GM18873 (cell line): ENCODE measurements at regions not wholly inside any gene's neighbourhood (a gene's known extent, or its start where the extent isn't known, plus 50 kb on each side); places are given as distances from the start of the nearest gene placed in this dataset.
"Not testable (repeated sequence)": the region's sequence is repeated elsewhere in the genome, so short reads cannot be mapped to it uniquely, and the experiment has no call there.

Source experiments
- ATAC-seq: cut with Tn5 transposase; IDR thresholded peaks from one replicate; pipeline ENCODE4 v1.9.1; 2021; ENCODE audit warnings: mild to moderate bottlenecking, moderate library complexity, moderate number of reproducible peaks; ENCODE audit not compliant: unreplicated experiment, low FRiP score

GRCh38 chr3:18086078-18086477, 339.1 kb downstream of the SATB1 start:
- ATAC-seq, result no peak

- no peak for ATAC-seq
These were observed 339.7 kb downstream of the SATB1 start for GRCh38 chr3:18085429-18085828.

GRCh38 chr3:18083273-18083590, 340.8 kb upstream of the TBC1D5 start:
- ATAC-seq, result not testable (repeated sequence)

- ATAC-seq, result no peak
These were observed 340.3 kb upstream of the TBC1D5 start for GRCh38 chr3:18082551-18083272.

- ATAC-seq, result no peak
These were observed 337.8 kb upstream of the TBC1D5 start for GRCh38 chr3:18080198-18080689.

GRCh38 chr3:18079739-18080138, 337.3 kb upstream of the TBC1D5 start:
- ATAC-seq, result no peak

- ATAC-seq, result no peak
These were observed 336.6 kb upstream of the TBC1D5 start for GRCh38 chr3:18079062-18079461.

GRCh38 chr3:18077128-18077840, 334.9 kb upstream of the TBC1D5 start:
- ATAC-seq, result no peak

- no peak for ATAC-seq
These were observed 333.9 kb upstream of the TBC1D5 start for GRCh38 chr3:18076301-18076700.

GRCh38 chr3:18075799-18076198, 333.4 kb upstream of the TBC1D5 start:
- no peak for ATAC-seq

- no peak for ATAC-seq
These were observed 329.4 kb upstream of the TBC1D5 start for GRCh38 chr3:18071833-18072232.

GRCh38 chr3:18070944-18071343, 328.5 kb upstream of the TBC1D5 start:
- ATAC-seq, result no peak

- no peak for ATAC-seq
These were observed 327.8 kb upstream of the TBC1D5 start for GRCh38 chr3:18070231-18070630.

GRCh38 chr3:18069568-18069967, 327.1 kb upstream of the TBC1D5 start:
- ATAC-seq, result no peak

- ATAC-seq, result no peak
These were observed 324.6 kb upstream of the TBC1D5 start for GRCh38 chr3:18066899-18067582.

GRCh38 chr3:18064586-18064985, 322.2 kb upstream of the TBC1D5 start:
- no peak for ATAC-seq

GRCh38 chr3:18062657-18063025, 320.2 kb upstream of the TBC1D5 start:
- ATAC-seq, result no peak

GRCh38 chr3:18061737-18062656, 319.6 kb upstream of the TBC1D5 start:
- ATAC-seq, result no peak

GRCh38 chr3:18058666-18059065, 316.2 kb upstream of the TBC1D5 start:
- ATAC-seq, result no peak

- no peak for ATAC-seq
These were observed 315.1 kb upstream of the TBC1D5 start for GRCh38 chr3:18057471-18058091.
